ENCODE measurements at regions not wholly inside any gene's neighbourhood (a gene's known extent, or its start where the extent isn't known, plus 50 kb on each side); places are given as distances from the start of the nearest gene placed in this dataset.

- no peak overlapping the region for H3K27ac Mint-ChIP-seq
- ATAC-seq (ENCODE audit: low read depth in 2 of 2) (no peak), DNase-seq (no peak)
- no peaks in the 10 kb centered on the region for H3K9me3 Mint-ChIP-seq
- peaks cover 8 to 16% (median 12%) of the 10 kb centered on the region in 3 donors for H3K27me3 Mint-ChIP-seq
- H3K4me3 Mint-ChIP-seq, result no peak overlapping the region
- H3K36me3 Mint-ChIP-seq, result no peaks in the 10 kb centered on the region
- no peaks in the 10 kb centered on the region for H3K4me1 Mint-ChIP-seq
These were observed 56.8 kb upstream of the EXOC1L start for GRCh38 chr4:55762819-55763218.

DNA sequence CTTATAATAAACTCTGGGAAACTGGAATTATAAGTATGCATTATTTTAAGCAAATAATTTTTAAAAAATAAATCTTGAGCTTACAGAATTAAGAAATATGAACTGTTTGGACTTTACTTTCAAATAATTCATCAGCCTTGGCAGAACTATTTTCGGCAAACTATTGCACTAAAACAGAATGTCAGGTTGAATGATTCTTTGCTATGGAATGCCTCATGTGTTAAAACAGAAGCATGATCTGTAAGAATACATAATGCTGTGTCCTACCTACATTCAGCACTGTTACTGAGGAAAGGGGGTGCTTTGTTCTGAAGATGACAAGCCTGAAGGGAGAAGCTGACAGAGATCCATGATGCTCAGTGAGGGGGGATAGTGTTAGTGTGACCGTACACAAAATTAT, 55.6 kb upstream of the EXOC1L start:
- Mint-ChIP-seq H3K36me3 (no peaks in the 10 kb centered on the region), H3K9me3 (no peaks in the 10 kb centered on the region), H3K4me1 (no peaks in the 10 kb centered on the region), H3K27me3 (peaks cover 8 to 16% (median 12%) of the 10 kb centered on the region in 3 donors), H3K4me3 (no peak overlapping the region), H3K27ac (no peak overlapping the region)
- DNase-seq (no peak), ATAC-seq (ENCODE audit: low read depth in 2 of 2) (no peak)

DNA sequence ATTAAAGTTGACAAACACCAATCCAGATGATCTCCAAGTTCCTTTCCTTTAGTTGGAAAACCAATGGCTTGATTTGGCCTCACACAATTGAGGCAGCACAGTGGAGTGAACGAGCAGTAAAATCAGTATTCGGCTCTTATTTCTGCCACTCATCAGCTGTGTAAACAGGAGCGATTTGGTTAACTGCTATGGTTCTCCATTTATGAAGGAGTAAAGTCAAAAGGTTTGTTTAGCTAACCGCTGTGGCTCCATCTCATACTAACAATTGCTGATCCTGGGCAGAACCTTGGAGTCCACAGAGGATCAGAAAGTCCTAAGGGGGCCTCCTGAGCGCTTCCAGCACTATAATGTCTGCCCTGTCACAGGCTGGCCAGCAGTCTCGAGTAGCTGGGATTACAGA, 54.5 kb upstream of the EXOC1L start:
- H3K27me3 Mint-ChIP-seq, result peaks cover 8 to 16% (median 12%) of the 10 kb centered on the region in 3 donors
- H3K4me3 Mint-ChIP-seq, result no peak overlapping the region
- no peak for ATAC-seq (ENCODE audit: low read depth in 2 of 2)
- H3K9me3 Mint-ChIP-seq, result no peaks in the 10 kb centered on the region
- no peaks in the 10 kb centered on the region for H3K4me1 Mint-ChIP-seq
- DNase-seq, result no peak
- no peaks in the 10 kb centered on the region for H3K36me3 Mint-ChIP-seq
- H3K27ac Mint-ChIP-seq, result no peak overlapping the region

GRCh38 chr4:55768291-55768690, 51.3 kb upstream of the EXOC1L start:
- peaks cover 8 to 22% (median 12%) of the 10 kb centered on the region in 3 donors for H3K27me3 Mint-ChIP-seq
- H3K4me3 Mint-ChIP-seq, result no peak overlapping the region
- no peak for DNase-seq
- H3K4me1 Mint-ChIP-seq, result no peaks in the 10 kb centered on the region
- peaks cover 0 to 1% (median 0%) of the 10 kb centered on the region in 7 donors for H3K9me3 Mint-ChIP-seq
- no peaks in the 10 kb centered on the region for H3K36me3 Mint-ChIP-seq
- no peak for ATAC-seq (ENCODE audit: low read depth in 2 of 2)
- no peak overlapping the region for H3K27ac Mint-ChIP-seq
